SHP77 (cell line): ENCODE measurements at regions not wholly inside any gene's neighbourhood (a gene's known extent, or its start where the extent isn't known, plus 50 kb on each side); places are given as distances from the start of the nearest gene placed in this dataset.

Experiments
- DNase-seq, 2 experiments: peaks; one replicate each; lab custom pipeline; 2025; lab: John Stamatoyannopoulos, UW

DNA sequence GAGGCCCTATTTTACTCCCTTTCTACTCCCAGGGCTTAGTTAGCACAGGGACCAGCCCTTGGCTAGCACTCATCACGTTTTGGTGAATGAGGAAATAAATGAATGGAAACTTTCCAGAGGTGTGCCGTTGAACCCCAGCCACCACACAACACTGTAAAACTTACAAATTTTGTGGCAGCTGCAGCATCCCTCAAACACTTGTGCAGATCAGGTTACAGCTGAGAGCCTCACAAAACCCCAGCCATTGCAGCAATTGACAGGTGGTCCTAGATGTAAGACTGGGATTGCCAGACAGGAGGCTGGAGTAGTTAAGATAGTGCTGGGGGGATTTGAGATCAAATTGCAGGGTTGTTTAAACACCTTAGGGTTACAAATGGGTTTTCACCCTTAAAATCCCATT is 482.2 kb upstream of the KIF2A start:
- DNase-seq = peak; percentile 14 to 16

DNA sequence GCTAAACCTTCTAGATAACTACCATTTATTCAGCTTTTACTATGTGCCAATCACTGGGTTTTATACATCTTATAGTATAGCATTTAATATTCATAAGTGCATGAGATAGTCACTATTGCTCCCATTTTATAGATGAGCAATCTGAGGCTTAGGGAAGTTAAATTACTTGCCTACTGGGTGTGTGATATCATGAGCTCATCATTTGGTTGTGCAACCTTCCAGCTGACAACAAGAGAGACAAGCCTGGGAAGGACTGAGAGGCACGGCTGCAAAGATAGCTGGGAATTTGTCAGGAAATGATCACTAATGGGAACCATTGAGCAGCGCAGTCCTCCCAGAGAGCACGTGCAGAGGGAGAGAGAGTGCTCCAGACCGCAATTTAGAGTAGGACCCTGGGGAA is 481.6 kb upstream of the KIF2A start:
- DNase-seq = no peak

DNA sequence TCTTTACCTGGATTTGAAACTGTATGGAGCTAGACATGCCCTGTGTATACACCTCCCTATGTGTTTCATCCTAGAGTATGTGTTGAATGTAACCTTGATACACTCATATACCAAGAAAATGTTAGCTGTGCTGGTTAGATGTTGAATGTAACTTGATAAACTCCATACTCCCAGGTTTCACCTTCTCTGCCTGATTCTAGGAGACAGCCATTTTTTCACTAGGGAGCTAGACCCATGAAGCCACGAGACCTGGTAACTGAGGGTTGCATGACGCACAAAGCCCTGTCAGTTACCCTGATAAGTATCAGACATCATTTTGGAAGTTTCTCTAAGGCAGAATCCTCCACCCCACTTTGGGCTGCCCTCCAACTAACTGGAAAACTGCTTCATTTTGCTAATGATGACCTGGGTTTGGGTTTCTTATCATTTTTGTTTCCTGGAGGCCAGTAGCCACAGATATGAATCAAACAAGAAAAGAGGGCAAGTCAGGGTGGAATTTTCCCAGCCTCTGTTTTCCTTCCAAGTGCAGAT is 478.5 kb upstream of the KIF2A start:
- DNase-seq = no peak

DNA sequence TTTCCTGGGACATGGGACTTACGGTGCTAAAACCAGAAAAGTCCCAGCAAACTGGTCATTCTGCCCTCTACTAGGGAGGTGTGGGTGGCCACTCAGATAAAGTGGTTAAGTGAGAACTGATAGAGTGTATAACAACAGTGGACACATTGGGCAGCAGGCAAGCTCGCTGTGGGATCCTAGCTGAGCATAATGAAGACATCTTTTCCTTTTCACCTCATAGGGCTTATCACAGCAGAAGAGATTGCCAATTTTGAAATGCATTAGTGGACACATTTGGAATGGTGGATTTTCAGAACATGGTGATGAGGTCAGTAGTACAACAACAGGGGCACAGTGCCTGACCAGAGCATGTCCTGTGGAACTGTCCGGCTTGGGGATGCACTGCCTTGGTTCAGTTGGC is 477.1 kb upstream of the KIF2A start:
- no peak for DNase-seq

DNA sequence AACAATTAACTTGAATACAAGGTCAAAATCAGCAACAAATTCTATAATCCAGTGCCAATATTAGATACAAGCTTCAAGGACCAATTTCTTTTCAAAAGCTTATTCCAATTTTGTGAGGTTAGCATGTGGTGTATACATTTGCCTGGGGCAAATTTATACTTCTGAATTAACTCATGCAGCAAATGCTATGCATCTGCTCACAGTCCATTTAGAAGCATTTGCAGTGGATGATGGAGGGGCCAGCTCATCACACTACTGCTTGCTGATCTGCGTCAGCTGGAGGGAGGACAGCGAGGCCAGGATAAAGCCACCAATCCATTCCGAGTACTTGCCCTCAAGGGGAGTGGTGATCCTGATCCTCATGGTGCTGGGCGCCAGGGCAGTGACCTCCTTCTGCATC is 474.3 kb upstream of the KIF2A start:
- no peak for DNase-seq

DNA sequence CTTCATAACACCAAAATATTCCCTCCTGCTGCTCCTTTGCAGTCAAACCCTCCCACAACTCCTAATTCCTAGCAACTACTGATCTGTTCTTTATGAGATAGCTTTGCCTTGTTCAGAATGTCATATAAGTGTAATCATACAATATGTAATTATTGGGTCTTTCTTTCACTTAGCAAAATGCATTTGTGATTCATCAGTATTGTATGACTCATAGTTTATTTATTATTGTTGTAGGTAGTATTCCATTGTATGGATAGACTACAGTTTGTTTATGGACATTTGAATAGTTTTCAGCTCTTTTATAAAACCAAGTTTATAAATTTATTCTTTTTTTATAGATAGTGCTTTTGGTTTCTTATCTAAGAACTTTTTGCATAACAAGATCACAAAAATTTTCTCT is 468.2 kb upstream of the KIF2A start:
- DNase-seq = no peak

DNA sequence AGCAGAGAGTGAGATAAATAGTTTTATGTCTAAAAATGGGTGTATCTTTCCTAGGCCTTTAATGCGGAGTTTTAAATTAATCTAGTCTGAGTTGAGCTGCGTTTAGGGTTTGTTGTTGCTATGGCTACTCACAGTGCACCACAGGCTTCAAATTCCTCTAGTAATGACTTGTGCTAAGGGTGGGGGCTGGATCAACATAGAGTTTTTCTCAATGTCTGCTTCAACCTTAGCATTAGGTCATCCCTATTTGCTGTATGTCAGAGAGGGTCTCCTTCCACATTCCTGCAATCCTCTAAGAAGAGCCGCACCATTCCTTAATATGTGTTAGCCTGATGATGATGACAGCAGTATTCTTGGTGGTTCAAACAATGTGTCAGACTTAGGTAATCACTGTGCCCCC is 465.6 kb upstream of the KIF2A start:
- no peak for DNase-seq

DNA sequence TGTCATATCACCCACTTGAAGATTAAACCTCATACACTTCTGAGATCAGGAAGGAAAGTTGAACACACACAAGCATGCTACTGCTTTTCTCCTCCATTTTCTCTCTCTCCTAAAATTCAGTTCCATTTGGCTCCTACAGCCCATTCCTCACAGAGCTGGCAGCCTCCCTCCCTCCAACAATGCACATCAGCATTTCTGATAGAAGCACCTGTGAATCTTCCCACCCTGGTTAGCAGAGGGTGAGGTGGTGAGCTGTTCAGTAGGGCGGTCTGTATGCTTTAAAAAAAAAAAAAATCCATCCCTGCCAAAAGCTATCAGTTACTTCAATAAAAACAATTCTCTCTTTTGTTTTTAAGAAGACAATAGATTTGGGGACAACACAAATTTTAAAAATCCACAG is 463.2 kb upstream of the KIF2A start:
- no peak for DNase-seq

DNA sequence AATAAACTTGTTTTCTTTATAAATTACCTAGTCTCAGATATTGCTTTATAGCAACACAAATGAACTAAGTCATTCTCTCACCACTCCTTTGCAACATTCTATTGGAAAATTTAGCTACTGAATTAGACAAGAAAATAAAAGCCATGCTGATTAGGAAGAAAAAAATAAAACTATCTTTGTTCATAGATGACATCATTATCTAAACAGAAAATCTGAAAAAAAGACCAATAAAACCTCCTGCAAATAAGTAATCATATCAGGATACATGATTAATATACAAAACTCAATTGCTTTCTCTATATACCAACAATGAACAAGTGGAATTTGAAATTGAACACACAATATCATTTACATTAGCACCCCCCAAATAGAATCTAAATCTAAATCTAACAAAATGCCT is 455.3 kb upstream of the KIF2A start:
- no peak for DNase-seq

DNA sequence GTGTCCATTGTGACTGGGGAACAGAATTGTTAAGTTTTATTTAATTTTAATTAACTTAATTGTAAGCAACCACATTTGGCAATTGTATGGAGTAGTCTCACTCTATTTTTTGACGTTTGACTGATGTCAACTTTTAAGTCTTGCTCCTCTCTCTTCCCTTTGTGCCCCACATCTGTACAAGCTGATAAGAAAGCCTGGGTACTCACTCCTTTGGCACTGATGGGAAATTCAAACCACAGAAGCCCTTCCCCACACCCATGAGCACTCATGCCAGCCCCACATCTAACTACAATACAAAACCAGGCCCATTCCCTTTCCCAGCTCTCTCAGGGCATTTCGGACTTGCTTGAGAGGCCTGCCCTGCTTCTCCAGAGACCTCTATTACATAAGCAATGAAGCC is 451.5 kb upstream of the KIF2A start:
- DNase-seq = no peak

DNA sequence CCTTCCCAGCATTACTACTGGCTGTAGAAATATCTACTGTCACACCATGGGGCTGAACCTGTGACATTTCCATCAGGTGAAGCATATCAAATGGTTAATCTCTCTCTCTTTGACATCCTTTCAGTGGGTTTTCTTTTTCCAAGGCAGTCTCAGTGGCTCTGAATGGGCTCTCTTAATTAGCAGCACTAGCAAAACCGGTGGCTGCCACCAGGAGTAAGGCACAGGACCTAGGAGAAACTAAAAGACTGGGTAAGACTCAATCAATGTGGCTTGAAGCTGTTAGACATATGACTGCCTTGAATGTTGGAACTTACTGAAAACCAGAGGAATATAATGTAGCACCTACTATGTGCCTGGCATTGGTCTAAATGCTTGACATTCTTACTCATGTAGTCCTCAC is 445.0 kb upstream of the KIF2A start:
- DNase-seq = no peak

DNA sequence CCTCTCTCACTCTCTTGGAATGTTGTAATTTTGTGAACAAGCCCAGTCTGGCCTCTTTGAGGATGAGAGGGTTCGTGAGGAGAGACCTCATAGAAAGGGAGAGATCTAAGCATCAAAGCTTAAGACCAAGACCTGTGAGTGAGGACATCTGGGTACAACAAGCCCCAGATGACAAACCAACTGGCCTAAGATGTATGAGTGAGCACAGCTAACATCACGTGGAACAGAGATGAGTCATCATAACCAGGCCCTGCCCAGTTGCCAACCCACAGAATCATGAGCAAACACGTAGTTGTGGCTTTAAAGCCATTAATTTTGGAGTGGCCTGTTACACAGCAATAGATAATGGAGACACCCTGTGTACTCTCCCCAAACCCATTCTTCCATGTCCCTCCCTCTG is 439.1 kb upstream of the KIF2A start:
- DNase-seq = peak in 1 of 2 experiments; percentile 8

DNA sequence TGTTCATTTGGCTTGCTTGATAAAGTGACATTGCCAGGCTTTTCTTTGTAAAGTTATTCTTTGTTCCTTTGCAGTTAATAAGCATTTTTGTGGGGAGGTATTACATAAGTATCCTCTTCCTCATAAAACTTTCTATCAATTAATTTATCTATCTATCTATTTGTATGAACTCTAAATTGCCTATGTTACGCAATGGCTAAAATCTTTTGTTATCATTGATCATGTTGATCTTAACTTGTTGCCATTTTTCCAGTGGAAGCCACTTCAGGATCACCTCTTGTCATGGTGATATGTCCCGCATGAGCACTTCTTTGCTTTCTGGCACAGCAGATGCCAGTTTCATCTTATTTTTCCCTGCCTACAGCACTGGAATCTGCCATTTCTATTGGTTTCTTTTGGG is 436.7 kb upstream of the KIF2A start:
- no peak for DNase-seq

DNA sequence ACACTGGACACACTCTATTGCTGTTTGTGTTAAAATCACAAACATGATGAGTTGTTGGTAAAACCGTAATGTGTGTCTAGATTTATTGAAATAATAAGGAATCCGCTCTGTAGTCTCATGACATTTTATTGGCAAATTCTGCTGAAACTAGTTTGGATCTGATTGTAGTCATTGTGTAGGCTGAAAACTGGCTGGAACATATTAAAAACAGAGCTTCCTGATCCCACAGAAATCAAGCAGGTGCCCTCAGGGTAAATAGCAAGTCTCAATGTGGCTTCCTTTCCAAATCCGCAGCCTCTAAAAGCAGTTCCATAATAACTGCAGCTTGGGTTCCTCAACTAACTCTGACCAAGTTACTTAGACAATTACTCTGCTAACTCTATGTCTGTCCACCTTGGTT is 427.5 kb upstream of the KIF2A start:
- DNase-seq = no peak

DNA sequence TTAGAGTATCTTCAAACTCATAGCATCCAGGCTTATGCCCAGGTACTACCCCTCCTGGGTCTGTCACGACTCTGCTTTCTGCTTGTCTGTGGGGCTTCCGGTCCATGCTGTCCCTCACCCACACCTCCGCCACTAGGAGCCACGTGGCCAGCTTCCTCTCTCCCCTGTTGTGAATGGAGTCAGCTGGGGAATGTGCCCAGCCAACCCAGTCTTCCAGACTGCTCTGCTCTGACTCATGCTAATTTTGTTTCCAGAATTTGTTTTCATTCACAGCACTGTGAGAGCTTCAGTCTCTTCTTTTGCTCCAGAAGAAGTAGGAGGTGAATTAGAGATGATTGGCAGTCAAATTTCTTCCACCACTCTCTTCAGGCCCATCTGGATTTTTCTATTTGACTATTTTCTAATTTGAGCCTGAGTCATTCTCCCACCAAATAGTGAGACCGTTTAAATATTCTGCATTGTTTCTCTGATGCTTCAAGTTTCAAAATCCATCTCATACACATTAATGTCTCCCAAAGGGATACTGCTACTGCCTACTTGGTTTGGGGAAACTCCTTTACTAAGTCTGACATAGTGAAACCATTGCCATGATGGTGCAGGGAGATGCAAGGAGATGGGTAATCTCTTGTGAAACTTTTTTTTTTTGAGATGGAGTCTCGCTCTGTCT is 424.1 kb upstream of the KIF2A start:
- DNase-seq = no peak

DNA sequence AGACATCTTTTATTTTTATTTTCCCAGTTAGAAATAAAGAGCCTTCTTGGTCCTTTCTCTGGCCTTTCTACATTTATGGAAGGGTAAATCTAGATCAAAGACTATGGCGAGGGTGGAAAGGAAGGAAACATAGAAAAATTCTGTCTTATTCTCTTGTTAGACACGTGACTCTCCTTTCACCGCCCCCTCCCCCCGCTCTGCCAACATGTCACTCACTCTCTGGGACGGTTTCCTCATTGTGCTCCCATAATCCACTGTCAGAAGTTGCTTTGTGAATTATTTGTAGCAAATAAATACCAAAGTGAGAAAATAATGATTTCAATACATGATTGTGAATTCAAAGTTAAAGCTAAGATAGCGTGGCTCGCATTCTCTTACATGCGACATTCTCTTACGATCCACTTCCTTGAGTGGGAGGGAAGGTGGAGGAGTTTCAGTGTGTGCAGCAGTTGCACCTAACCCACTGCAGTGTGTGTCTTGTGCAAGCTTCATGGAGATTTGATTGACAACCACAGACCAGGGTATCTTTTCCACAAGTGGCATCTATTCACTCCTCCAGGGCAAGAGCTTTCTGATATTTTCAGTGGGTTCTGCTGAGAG is 423.0 kb upstream of the KIF2A start:
- no peak for DNase-seq

DNA sequence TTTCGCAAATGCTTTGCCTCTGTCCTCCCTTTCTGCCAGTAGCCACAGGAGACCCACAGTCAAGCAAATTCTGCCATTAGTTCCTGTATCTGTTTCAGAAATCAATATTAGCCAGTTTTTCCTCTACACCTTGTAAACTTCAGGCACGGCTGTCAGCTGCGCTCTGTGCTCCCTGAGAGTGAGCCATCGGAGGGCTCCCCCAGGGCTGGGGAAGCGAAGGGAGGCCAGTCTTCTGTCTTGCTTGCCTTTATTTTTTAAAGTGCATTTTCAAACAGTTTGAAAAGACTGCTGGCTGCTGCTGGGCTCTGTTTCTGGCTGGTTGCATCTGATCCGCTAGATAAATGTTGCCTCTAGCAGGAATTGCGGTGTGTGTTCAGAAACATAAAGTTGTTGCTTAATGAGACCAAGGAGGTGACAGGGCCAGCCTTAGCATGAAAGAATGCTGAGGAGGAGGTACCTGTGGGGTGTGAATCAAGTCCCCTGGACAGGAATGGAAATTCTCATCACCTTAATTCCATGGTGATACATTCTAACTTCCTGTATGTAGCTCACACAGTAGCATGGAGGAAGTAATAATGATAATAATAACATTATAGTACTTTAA is 421.7 kb upstream of the KIF2A start:
- DNase-seq = no peak

DNA sequence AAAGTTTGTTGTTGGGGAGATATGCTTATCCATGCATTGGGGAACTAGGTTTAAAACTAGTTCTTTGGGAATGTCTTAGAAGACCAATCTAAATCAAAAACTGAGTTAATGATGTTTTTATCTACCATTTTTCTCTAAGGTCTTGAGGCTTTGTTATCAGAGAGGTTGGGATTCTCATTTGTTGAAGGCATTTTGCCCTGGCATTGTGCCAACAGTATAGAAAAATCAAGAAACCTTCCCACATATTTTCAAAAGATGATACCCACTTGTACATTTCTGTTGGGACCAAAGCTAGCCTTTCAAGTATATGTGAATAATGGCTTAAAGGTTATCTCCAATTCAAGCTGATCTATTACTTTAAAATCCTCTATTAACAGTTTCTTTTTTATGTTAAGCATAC is 419.8 kb upstream of the KIF2A start:
- no peak for DNase-seq

DNA sequence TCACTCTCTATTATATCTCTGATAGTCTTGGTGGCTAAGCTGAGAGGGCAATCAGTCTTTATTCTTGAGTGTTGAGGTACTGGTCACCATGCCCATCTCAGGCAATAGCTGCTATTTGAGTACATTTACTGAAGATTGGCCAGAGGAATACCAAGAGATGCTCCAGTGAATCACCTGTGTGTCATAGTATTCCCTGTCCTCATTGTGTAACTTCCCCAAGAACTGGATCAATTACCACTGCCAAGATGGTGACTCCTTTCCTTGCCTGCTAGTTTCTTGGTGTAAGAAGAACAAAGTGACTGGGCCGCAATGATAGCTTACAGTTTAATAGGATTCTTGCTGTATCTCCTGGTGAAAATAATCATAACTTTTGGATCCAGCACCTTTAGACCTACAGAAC is 418.7 kb upstream of the KIF2A start:
- DNase-seq = no peak

DNA sequence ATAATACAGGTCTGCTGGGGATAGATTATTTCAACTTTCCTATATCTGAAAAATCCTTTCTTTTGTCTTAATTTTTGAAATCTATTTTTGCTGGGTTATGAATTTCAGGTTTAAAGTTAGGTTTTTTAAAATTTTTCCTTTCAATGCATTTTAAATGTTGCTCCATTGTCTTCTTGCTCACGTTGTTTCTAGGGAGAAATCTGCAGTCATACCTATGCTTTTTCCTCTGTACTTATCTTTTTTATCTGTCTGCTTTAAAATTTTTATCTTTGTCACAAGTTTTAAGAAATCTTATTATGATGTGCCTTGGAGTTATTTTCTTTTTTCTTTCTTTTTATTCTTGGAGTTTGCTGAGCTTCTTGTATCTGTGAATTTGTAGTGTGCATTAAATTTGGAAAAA is 412.0 kb upstream of the KIF2A start:
- DNase-seq = no peak

DNA sequence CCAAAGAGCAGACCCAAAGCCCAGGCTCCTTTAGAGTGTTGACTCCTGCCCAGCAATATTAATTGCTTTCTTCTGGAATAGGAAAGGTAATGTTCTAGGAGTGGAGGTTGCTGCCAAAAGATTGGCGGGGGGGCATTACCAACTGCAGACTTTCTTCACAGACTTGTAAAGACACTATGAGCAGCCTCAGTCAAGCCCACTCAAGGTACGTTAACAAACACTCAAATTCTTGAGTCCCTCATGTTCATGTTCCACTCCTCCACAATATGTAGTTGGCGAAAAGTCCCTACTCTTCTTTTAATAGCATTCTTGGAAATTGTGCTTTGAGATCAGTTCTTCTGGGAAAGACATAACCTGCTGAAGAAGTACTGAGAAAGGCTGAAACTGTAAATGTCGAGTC is 409.2 kb upstream of the KIF2A start:
- no peak for DNase-seq

DNA sequence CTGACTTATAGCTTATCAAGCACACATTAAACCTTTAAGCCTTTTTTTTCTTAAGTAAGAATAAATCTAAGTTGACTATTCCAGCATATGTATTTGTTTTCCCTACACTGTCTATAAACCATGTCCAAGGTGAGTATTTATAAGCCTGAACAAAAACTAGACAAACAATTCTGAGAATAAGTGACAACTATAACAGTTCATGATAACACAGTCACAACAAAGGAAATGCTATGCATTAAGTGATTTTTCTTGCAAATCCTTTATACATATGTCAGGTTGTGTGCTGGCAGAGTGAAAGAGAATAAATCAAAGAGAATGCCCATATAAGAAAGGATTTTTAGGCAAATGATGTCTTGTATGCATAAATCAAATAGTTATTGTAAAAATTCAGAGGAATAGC is 408.8 kb upstream of the KIF2A start:
- DNase-seq = no peak

DNA sequence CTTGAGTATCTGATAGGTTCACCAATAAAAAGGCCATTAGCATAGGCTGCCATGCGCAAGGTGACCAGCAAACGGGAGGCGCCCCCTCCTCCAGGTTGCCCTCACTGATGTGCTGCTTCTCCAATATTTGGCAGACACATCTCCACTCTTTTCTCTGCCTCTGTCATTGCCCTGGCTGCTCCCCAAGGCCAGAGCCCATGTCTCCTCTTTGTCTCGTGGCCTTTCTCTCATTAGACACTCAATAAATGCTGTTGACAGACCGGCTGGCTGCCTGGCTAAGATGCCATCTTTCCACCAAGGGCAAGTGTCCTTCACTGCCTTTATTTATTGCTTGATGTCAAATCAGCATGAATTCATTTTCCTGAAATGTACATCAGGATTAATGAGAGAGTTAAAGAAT is 404.0 kb upstream of the KIF2A start:
- DNase-seq = no peak

DNA sequence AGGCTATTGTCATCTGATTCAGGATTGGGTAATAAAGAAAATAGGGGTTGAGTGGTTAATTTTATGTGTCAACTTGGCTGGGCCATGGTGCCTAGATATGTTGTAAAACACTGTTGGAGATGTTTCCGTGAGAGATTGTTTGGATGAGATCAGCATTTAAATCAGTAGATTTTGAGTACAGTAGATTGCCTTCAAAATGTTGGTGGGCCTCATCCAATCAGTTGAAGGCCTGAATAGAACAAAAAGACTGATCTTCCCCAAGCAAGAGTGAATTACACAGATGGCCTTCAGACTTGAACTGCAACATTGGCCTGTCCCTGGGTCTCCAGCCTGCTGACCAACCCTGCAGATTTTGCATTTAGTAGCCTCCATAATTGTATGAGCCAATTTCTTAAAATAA is 401.3 kb upstream of the KIF2A start:
- no peak for DNase-seq
